ENCODE measurements at regions not wholly inside any gene's neighbourhood (a gene's known extent, or its start where the extent isn't known, plus 50 kb on each side); places are given as distances from the start of the nearest gene placed in this dataset.

DNA sequence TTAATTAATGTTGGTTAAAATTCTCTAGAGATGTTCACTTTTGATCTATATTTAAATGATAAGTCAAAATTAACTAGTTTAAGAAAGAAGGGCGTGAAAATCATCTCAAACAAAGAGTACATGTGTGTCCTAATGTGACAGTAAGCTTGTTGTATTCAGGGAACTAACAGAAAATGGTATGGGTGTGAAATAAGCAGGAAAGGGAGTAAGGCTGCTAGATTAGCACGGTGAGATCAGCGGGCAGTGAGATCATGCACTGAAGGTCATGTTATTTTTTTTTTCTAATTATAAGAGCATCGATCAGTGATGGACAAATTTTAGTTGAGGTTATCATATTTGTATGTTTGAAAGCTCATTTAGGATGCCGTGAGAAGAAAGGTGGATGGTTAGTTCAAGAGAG is 430.8 kb downstream of the DIPK2A start:
- TF ChIP-seq ELF4 (IDR thresholded peaks at IDR 0.05) (no peak), TARDBP (IDR thresholded peaks at IDR 0.05) (no peak), BHLHE40 (IDR thresholded peaks at IDR 0.05; ENCODE audit: borderline replicate concordance) (no peak), FOXK2 (IDR thresholded peaks at IDR 0.05) (no peak), FOXM1 (IDR thresholded peaks at IDR 0.05; ENCODE audit: borderline replicate concordance) (no peak), HDGF (IDR thresholded peaks at IDR 0.05; ENCODE audit: borderline replicate concordance) (no peak), NFRKB (IDR thresholded peaks at IDR 0.05) (no peak), SUZ12 (IDR thresholded peaks at IDR 0.05) (no peak), FOXA1 (IDR thresholded peaks at IDR 0.05) (no peak)
